NCI-H128 (cell line): ENCODE measurements at regions not wholly inside any gene's neighbourhood (a gene's known extent, or its start where the extent isn't known, plus 50 kb on each side); places are given as distances from the start of the nearest gene placed in this dataset.

ENCODE experiments used
- DNase-seq: peaks from one replicate; lab custom pipeline; 2025; ENCODE audit not compliant: unreplicated experiment; lab: John Stamatoyannopoulos, UW

DNA sequence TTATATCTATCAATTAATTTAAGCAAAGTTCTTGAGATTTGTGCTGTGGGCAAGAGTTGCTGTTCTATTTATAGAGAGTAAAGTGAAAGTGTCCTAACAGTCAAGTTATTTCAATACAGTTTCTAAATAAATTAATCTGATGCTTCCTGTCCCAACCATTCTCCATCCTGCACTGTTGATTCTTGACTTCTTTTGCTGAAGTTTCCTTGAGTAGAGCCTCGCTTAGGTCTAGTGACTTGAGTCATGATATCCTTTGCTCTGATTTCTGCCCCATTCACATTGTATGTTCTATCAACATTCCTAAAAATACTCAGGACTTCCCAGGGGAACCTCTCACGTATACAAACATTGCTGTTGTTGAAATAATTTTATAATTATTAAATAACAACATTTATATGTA, 498.4 kb upstream of the ALCAM start:
- no peak for DNase-seq

DNA sequence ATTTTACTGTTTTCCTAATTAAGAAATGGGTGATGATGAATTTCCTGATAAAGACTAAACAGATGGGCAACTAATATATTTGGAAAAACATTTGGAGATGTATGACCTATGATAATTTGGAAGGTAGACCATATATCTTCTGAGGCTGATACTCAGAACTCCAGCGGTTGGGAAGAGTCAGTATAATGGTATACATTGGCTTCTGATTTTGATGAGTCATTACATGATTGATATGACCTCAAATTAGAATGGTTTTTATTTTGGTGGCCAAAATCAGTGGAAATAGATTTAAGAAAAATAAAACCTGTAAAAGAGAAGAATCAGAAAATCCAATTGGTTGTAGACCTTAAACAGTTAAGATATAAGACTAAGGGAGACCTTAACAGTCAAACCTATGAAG, 496.4 kb upstream of the ALCAM start:
- no peak for DNase-seq

DNA sequence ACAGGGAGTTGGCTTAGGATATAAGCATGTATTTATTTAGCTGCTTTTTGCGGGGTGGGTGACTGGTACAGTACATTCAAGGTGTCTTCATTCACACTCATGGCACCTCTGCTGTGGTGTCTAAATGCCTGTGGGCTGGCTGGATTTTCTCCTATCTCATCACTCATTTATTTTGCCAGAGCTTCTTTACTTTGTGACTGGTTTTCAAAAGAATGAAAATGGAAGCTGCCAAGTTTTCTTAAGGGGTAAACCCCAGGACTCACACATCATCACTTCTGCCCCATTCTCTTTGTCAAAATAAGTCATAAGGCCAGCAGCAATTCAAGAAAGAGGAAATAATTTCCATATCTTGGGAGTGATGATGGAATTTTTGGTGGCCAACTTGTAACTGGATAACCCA, 493.4 kb upstream of the ALCAM start:
- no peak for DNase-seq

DNA sequence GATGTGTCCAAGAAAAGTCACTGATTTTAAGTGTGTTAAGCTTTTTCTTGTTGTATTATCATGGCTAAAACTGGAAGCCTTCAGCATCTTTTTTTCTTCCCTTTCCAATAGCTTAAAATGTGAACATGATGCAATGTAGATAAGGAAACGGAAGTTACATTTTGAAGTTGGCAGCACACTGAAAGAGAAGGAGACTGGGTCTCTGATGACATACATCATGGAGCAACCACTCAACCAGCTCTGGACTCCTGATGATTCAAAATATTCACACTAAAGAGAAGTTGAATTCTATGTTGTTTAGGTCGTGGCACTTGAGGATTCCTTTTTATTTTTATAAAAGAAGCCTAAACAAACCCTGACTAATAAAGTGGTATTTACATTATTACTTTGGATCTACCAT, 488.3 kb upstream of the ALCAM start:
- no peak for DNase-seq

DNA sequence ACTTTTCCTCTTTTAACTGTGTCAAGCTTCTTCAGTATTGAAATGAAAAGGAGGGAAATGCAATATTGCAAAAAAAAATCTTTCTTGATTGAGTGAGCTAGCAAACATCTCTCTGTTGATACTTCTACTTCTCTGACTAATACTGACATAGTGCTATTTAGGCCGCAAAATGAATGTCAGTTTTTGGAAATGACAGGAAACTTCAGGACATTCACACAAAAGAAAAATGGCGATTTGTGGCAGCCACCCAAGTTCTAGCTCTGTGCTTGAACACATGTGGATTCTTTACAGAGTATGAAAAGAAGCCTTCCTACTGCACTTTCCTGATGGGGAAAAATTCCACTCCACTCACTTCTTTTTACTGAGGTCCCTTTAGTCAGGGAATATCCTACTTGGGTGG, 486.8 kb upstream of the ALCAM start:
- no peak for DNase-seq

DNA sequence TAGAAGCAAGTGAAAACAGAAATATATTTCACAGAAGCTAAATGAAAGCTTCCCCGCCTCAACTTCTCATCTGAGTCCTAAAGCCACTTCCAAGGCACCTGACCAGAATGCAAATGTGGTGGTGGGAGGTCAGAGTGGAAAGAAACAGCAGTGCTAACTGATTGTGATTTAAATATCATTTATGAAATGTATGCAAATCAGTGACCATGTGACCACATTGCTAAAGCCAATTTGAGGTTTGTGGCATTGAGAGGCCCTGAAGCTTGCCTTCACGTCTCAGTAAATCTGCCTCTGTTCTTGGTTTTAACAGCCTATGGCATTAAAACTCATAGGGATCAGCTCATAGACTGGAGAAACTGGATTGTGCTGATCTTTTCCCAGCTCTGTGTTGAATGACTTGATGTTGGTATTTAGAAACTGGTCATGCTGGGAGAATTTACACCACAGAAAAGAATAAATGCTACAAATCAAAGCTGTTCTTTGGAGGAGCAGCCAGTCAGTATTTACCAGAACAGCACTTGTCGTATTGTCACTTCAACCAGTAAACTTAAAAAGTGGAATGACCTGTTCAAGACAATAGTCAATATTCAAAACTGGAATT, 481.4 kb upstream of the ALCAM start:
- DNase-seq, result no peak

DNA sequence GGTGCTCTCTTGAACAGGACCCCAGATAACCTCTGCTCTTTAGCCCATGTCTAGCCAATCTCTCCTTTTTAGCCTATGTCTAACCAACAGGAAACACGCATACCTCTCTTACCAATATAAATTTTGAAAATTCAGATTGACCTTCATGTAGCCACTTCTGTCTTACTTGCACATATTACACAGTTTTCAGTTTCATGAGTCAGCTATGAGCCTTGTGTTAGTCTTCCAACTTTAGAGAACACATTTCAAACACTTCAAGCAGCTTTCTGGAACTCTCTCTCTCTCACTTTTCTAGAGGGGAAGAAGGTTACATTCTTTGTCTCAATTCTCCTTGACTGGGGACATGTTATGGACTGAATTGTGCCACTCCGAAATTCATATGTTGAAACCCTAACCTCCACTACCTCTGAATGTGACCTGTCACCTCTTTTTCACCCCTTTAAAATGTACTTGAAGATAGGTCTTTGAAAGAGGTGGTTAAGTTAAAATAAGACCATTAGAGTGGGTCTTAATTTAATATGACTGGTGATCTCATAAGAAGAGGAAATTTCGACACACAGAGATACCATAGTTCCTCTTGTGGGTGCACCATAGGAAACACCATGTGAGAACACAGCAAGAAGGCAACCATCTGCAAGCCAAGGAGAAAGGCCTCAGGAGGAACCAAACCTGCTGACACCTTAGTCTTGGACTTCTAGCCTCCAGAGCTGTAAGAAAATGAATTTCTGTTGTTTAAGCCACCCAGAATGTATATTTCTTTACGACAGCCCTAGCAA, 480.3 kb upstream of the ALCAM start:
- no peak for DNase-seq

DNA sequence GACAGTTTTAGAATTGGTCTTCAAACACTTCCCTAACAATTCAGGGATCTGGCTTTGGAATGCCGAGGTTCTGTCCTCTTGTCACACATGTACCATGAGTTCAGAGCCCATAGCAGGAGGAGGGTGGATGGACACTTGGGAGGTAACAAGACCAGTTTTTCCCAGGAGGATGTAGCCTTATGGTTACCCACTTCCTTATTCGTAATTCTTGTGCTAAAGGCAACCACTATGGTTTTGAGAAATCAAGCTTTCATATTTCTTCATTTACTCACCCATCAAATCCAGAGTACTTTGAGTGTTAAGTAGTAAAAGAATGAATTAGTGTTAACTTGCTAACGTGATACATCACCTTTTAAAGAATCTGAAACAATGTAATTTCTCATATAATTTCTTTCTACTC, 479.6 kb upstream of the ALCAM start:
- DNase-seq, result no peak

DNA sequence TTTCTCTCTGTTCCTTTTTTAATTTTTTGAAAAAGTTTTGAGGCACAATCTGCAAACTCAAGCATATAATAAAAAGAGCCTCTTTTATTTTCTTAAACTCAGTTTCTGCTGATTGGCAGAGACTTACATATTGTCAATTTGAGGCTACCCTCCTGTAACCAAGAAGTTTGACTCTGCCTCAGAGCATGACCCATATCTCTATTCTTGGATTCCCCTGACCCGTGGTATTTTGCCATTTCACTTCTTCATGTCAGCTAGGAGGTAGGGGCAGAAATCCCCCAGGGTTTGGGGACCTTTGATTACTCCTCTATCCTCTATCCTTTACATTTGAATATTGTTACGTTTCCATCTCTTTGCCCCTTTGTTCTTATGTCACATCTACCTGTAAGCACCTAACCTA, 479.1 kb upstream of the ALCAM start:
- DNase-seq, result no peak

DNA sequence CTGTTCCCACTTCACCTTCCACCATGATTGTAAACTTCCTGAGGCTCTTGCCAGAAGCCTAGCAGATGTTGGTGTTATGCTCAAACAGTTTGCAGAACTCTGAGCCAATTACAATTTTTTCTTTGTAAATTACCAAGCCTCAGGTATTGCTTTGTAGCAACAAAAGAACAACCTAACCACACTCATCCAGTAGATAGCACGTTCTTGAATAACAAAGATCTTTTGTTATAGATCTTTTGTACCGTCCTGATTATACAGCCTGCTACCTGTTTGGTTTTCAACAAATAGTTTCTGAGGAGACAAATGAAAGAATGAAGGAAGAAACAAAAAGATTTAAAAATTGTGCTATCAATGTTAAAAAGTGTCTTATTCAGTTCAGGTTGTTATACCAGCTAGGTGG, 474.7 kb upstream of the ALCAM start:
- no peak for DNase-seq

DNA sequence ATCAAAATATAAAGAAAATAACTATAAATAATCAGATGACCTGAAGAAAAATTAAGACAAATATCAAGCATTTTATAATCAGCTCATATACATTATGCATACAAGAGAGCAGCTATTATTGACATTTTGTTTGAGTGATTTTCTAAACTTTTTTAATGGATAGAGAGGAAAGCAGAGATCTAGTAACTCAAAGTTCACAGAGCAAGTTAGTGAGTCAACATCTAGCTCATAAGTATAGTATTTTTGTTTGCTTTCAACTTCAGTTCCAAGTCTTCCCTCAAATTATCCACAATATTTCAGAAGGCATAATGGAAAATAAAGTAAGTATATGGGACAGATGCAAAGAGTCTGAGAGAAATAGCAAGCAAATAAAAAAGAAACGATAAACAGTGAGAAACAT, 470.1 kb upstream of the ALCAM start:
- DNase-seq, result no peak

DNA sequence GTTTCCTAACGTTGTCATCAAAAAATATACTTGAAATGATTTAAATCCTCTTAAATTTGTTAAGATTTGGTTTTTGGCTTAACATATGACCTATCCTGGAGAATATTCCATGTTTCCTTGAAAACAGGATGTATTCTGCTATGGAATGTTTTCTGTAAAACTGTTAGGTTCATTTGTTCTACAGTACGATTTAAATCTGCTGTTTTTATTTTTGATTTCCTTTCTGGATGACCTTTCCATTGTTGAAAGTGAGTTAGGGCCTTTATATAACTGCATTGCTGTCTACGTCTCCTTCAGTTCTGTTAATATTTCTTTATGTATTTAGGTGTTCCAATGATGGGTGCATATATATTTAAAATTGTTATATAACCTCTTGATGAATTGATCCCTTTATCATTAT, 465.3 kb upstream of the ALCAM start:
- no peak for DNase-seq

DNA sequence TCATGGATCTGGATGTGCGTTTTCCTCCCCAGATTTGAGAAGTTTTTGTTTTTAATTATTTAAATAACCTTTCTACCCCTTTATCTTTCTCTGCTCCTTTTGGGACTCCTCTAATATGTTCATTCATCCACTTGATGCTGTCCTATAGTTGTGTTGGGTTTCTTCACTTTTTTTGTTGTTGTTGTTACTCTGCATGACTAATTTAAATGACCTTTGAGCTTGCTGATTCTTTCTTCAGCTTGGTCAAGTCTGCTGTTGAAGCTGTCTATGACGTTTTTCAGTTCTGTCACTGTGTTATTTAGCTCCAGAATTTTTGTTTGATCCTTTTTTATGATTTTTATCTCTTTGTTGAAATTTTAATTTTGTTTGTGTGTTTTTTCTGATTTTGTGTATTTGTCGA, 463.6 kb upstream of the ALCAM start:
- DNase-seq, result no peak

DNA sequence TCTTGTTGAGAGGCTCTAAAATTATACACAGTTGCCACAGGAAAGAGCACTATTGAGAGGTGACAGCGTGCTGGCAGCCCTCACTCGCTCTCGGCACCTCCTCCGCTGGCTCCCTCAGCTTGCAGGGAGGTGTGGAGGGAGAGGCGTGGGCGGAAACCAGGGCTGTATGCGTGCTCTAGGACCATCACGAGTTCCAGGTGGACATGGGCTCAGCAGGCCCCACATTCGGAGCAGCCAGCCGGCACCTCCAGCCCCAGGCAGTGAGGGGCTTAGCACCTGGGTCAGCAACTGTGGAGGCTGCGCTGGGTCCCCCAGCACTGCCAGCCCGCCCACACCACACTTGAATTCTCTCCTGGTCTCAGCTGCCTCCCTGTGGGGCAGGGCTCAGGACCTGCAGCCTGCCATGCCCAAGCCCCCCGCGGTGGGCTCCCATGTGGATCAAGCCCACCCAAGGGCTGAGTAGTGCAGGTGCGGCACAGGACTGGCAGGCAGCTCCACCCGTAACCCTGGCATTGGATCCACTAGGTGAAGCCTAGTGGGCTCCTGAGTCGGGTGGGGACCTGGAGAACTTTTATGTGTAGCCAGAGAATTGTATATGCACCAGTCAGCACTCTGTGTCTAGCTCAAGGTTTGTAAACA, 460.6 kb upstream of the ALCAM start:
- no peak for DNase-seq

DNA sequence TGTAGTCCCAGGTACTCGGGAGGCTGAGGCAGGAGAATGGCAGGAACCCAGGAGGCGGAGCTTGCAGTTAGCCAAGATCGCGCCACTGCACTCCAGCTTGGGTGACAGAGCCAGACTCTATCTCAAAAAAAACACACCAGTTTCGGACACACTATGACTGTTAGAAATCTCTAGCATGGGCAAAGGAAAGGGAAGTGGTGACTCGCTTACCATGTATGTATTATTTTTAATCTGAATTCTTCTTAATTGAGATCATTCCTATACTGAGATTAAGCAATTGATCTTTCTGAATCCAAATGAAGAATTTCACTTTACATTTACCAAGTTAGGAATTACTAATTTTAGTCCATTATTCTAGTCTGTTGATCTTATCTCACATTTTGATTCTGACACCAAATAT, 459.2 kb upstream of the ALCAM start:
- no peak for DNase-seq

DNA sequence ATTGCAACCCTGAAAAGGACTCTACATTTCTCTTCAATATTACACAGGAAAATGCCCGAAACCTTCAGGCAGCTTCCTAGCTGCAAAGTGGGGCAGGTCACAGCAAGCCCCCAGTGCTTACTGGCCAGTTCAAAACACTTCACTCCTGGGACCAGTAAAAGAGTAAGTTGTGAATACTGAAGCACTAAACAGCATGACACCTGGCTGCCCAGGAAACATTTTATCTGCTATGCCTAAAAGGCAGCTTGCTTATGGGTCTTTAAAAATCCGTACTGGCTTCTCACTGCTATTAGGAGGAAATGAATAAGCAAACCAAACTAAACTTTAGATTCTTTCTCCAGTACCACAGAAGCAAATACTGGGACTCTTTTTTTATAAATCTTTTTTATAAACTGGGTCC, 457.9 kb upstream of the ALCAM start:
- no peak for DNase-seq

DNA sequence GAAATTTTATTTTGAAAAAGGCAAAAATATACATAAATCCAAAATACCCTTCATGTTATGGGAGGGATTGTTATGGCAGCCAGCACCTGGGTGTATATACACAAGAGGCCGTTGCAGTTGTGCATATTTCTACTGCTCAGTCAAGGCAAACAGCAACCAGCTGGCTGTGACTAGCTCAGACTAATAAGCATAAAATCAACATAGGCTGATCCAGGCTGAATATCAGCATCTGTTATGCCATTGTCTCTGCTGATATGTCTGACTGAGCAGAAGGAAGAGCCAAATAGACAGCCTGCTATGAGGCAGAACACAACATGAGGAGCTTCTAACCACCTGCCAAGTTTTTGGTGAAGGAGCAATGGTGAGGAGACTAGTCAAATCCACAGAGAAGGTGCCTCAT, 457.5 kb upstream of the ALCAM start:
- no peak for DNase-seq

DNA sequence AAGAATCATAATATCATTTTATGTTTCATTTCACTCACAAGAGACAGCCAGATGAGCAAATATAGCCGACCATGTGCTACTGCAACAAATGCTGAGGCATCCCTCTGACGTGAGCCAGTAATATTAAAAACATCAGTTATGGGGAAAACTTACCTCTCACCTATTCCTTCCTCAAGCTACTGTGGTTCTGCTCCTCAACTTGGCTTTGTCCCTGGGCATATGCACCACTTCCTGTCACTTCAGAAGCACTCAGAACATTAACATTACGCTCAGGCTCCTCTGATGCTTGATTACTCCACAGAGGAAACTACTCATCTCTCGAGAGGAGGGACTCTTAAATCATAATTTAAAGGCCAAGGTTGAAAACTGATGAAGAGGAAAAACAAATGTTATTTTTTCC, 457.0 kb upstream of the ALCAM start:
- no peak for DNase-seq

DNA sequence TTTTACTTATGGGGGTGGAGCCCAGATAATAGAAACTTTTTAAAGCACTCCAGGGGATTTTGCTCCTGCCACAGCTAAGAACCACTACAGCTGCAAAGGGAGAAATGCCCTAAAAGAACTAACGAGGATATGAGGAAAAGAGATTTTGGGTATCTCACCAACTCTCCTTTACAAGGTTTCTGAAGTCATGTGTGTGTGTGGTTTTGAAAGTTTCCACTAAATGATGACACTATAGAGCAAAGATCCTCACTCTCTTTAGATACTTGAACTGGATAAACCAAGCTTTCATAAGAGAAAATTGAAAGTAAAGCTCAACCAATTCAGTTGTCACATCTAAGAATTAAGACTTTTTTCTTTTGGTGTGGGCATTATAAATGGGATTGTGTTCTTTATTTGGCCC, 455.3 kb upstream of the ALCAM start:
- no peak for DNase-seq

DNA sequence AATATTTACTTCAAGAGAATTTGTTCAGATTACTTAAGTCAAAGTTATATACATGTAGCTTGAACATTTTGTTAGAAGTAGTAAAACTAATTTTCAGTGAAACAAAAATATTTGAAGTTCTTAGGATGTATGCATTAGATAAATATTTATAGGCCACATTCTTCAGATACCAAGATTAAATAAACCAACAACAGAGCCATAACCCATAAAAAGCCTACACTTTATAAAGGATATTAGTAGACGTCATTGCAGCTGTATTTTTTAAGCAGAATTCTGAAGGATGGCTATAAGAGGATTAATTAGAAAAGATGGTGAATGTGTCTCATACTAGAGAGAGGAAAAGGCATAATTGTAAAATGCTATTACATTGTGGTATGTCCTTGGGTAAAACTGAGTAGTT, 449.7 kb upstream of the ALCAM start:
- no peak for DNase-seq

DNA sequence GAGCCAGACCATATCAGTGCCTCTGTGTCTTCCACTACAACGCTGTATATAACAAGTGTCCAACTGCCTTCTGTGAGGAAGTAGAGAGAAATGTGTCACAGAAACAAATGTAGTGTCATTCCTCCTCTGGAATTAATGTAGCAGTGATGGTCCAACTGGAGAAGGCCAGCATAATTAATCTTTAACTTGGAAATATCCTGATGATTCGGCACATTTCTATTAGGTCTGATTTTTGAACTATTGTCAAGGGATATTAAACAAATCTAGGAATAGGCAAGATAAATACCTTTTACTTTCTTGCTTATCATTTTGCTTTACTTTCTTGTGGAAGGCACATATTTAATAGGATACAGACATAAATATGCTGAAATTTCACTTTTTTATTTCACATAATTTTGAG, 446.2 kb upstream of the ALCAM start:
- no peak for DNase-seq

DNA sequence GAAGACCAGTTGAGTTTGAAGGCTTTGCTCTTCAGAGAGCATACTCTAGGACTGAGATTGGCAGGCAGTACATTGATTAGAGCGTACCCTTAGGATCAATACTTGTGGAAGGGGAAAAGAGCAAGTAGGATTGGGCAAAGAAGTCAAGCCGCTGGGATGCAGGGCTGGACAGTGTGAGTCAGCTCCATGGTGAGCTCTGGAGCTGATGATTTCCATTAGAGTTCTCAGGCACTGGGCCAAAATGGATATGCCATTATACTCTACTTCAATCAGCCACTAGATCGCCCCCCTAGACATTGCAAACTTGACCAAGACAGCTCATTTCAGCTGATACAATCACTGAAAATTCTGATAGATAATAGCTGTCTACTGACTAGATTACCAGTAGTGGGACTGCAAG, 432.7 kb upstream of the ALCAM start:
- DNase-seq, result no peak

DNA sequence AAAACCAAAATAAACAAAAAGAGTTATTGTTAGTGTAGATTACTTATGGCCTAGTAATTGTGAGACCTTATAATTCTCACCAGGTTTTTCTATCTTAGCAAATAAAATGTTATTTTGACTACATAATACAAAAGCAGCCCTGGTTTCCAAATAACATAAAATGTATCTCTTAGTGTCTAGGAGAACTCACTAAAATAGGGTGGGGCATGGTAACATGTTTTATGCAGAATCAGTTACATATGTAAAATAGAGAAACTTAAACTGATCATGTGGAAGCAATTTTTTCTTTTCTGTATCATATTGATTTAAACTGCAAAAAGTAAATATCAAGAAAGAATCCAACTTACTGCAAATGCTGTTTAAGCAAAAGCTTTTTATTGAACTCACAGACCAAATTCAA, 431.1 kb upstream of the ALCAM start:
- DNase-seq, result no peak
